HCT116 (cell line): ENCODE measurements at regions not wholly inside any gene's neighbourhood (a gene's known extent, or its start where the extent isn't known, plus 50 kb on each side); places are given as distances from the start of the nearest gene placed in this dataset.

ENCODE experiments used
- ATAC-seq: fragments of 200-7000 bp; cut with Tn5 transposase; 2 replicates; pipeline ENCODE4 v1.9.1; 2020; ENCODE audit warnings: mild to moderate bottlenecking, moderate library complexity
- BruUV-seq: library from RNA; stranded (reverse); fragments of 400-500 nt; replicated peaks from 2 replicates; lab custom pipeline; 2021; lab: Mats Ljungman, UMichigan
- CTCF ChIA-PET: fragments of 300-600 bp; sonication (Branson Sonifier 250); formaldehyde crosslinking; loops from one replicate; lab custom pipeline; 2021; ENCODE audit warnings: antibody characterized with exemption; lab: Charles Lee
- POLR2A ChIA-PET: fragments of 300-600, 350-600 bp; sonication (Branson Sonifier 250); formaldehyde crosslinking; loops from one replicate; lab custom pipeline; 2021; ENCODE audit warnings: antibody characterized with exemption; lab: Charles Lee
- RAD21 ChIA-PET, 2 experiments: fragments of 300-600 bp; sonication (Branson Sonifier 250); formaldehyde crosslinking; loops; one replicate each; lab custom pipeline; 2023; ENCODE audit warnings: low total read pairs in 2 of 2; ENCODE audit not compliant: uncharacterized antibody in 2 of 2, unreplicated experiment in 2 of 2, low non-redundant PET in 1 of 2; lab: Charles Lee
- DNase-seq: peaks from one replicate; pipeline ENCODE4 v3.0.0-alpha.2; 2010; ENCODE audit warnings: low read depth, low spot score
- H2AFZ ChIP-seq: fragments of 200-600 bp; shearing (Covaris generic), sonication (generic); 2 replicates; pipeline ENCODE4 v1.6.1; 2017; ENCODE audit warnings: low read depth, mixed run types, mixed read lengths, antibody characterized with exemption, low read length; ENCODE audit not compliant: poor library complexity, severe bottlenecking
- H3K27ac ChIP-seq: 2 replicates; pipeline ENCODE4 v1.5.1; 2012; ENCODE audit warnings: low read depth, low read length
- H3K27me3 ChIP-seq: fragments of 200-600 bp; sonication (generic); 2 replicates; pipeline ENCODE4 v1.6.1; 2016; ENCODE audit warnings: mixed run types, low read length, mixed read lengths; ENCODE audit not compliant: insufficient read depth
- H3K36me3 ChIP-seq, 2 experiments: fragments of 200-500 bp in 1 of 2; fragments of 200-600 bp in 1 of 2; sonication (Bioruptor generic) in 1 of 2; sonication (generic) in 1 of 2; 2 replicates each; pipeline versions ENCODE4 v1.5.1 to v1.6.1; 2014 to 2016; ENCODE audit warnings: low read length in 2 of 2, inconsistent platforms in 1 of 2, mixed read lengths in 1 of 2, mixed run types in 1 of 2; ENCODE audit not compliant: insufficient read depth in 2 of 2, control insufficient read depth in 1 of 2
- H3K4me1 ChIP-seq, 2 experiments: fragments of 200-600 bp in 1 of 2; sonication (generic) in 1 of 2; 2 replicates each; pipeline versions ENCODE4 v1.5.1 to v1.6.1; 2012 to 2017; ENCODE audit warnings: low read length in 2 of 2, inconsistent platforms in 1 of 2, mild to moderate bottlenecking in 1 of 2, mixed read lengths in 1 of 2, mixed run types in 1 of 2, moderate library complexity in 1 of 2; ENCODE audit not compliant: insufficient read depth in 2 of 2, control insufficient read depth in 1 of 2
- H3K4me2 ChIP-seq: fragments of 200-600 bp; sonication (generic); 2 replicates; pipeline ENCODE4 v1.6.1; 2017; ENCODE audit warnings: mixed run types, low read length, mixed read lengths
- H3K4me3 ChIP-seq, 2 experiments: fragments of 200-600 bp in 1 of 2; sonication (generic) in 1 of 2; replicated peaks in 1 of 2; 2 replicates each; pipeline ENCODE4 v1.5.1; 2011 to 2016; ENCODE audit warnings: low read length in 2 of 2, control low read depth in 1 of 2, low read depth in 1 of 2, mild to moderate bottlenecking in 1 of 2, mixed read lengths in 1 of 2, mixed run types in 1 of 2
- H3K79me2 ChIP-seq: fragments of 200-600 bp; sonication (generic); 2 replicates; pipeline ENCODE4 v1.6.1; 2017; ENCODE audit warnings: mild to moderate bottlenecking, mixed run types, low read length, moderate library complexity, mixed read lengths; ENCODE audit not compliant: insufficient read depth
- H3K9ac ChIP-seq: fragments of 200-600 bp; sonication (generic); 2 replicates; pipeline ENCODE4 v1.6.1; 2016; ENCODE audit warnings: low read length, mixed read lengths
- H3K9me2 ChIP-seq: fragments of 200-600 bp; sonication (generic), shearing (Covaris generic); 2 replicates; pipeline ENCODE4 v1.6.1; 2017; ENCODE audit warnings: mixed run types, mild to moderate bottlenecking, moderate library complexity; ENCODE audit not compliant: insufficient read depth
- H3K9me3 ChIP-seq, 2 experiments: fragments of 200-500 bp in 1 of 2; fragments of 200-600 bp in 1 of 2; sonication (Bioruptor generic) in 1 of 2; sonication (generic) in 1 of 2; 2 replicates each; pipeline ENCODE4 v1.6.1; 2014 to 2017; ENCODE audit warnings: low read length in 2 of 2, mixed read lengths in 2 of 2, inconsistent platforms in 1 of 2, low read depth in 1 of 2, mild to moderate bottlenecking in 1 of 2, mixed run types in 1 of 2, moderate library complexity in 1 of 2; ENCODE audit not compliant: control insufficient read depth in 1 of 2, insufficient read depth in 1 of 2
- H4K20me1 ChIP-seq: fragments of 200-600 bp; sonication (generic), shearing (Covaris generic); 2 replicates; pipeline ENCODE4 v1.6.1; 2017; ENCODE audit warnings: mixed run types, mild to moderate bottlenecking, moderate library complexity; ENCODE audit not compliant: insufficient read depth
- CBX3 ChIP-seq: IDR thresholded peaks from 2 replicates; pipeline ENCODE4 v1.6.1; 2012; ENCODE audit warnings: low read depth
- FOSL1 ChIP-seq: IDR thresholded peaks from 2 replicates; pipeline ENCODE4 v1.6.1; 2012; ENCODE audit warnings: low read depth
- JUND ChIP-seq: IDR thresholded peaks from 2 replicates; pipeline ENCODE4 v1.6.1; 2012
- SIN3A ChIP-seq: IDR thresholded peaks from 2 replicates; pipeline ENCODE4 v1.6.1; 2012; ENCODE audit warnings: low read depth
- SP1 ChIP-seq: IDR thresholded peaks from 2 replicates; pipeline ENCODE4 v1.6.1; 2012; ENCODE audit warnings: low read depth
- SRF ChIP-seq: IDR thresholded peaks from 2 replicates; pipeline ENCODE4 v1.6.1; 2012; ENCODE audit warnings: low read depth
- ZBTB33 ChIP-seq: IDR thresholded peaks from 2 replicates; pipeline ENCODE4 v1.6.1; 2011; ENCODE audit warnings: mild to moderate bottlenecking, low read length, moderate library complexity; ENCODE audit not compliant: insufficient replicate concordance; ENCODE audit errors: extremely low read depth
- intact Hi-C: fragments of 100-400 bp; cut with micrococcal nuclease; formaldehyde crosslinking; loops from 2 replicates; pipeline ENCODE4 v1.10.0; 2022

GRCh38 chr11:104546501-104546900 is 351.8 kb downstream of the CASP12 start:
- no peaks in the 10 kb centered on the region for H3K27me3 ChIP-seq
- no peaks in the 10 kb centered on the region for H3K9me2 ChIP-seq
- H3K4me2 ChIP-seq = no peak overlapping the region
- no TSS peak for BruUV-seq
- H3K9me3 ChIP-seq = no peaks in the 10 kb centered on the region
- no peak overlapping the region for H3K4me3 ChIP-seq
- no peaks in the 10 kb centered on the region for H3K36me3 ChIP-seq
- no peak overlapping the region for H3K9ac ChIP-seq
- ChIA-PET POLR2A (no interaction called here), RAD21 (no interaction called here), CTCF (no interaction called here)
- H3K79me2 ChIP-seq = no peaks in the 10 kb centered on the region
- H2AFZ ChIP-seq = no peak overlapping the region
- no peaks in the 10 kb centered on the region for H3K4me1 ChIP-seq
- DNase-seq (no peak), ATAC-seq (no peak)
- H4K20me1 ChIP-seq = no peaks in the 10 kb centered on the region
- intact Hi-C loops = no loop called here
- H3K27ac ChIP-seq = no peak overlapping the region
- no peak for TF ChIP-seq JUND
- no peak for TF ChIP-seq SIN3A
- no peak for TF ChIP-seq CBX3
- no peak for TF ChIP-seq SRF
- no peak for TF ChIP-seq FOSL1
- TF ChIP-seq, all 23 proteins: peak for 0

- DNase-seq (no peak), ATAC-seq (no peak)
- Histone ChIP-seq H3K27ac (no peak overlapping the region), H4K20me1 (no peaks in the 10 kb centered on the region), H3K9me3 (no peaks in the 10 kb centered on the region), H3K27me3 (no peaks in the 10 kb centered on the region), H3K9ac (no peak overlapping the region), H3K79me2 (no peaks in the 10 kb centered on the region), H3K4me2 (no peak overlapping the region), H3K36me3 (no peaks in the 10 kb centered on the region), H3K4me1 (no peaks in the 10 kb centered on the region), H2AFZ (no peak overlapping the region), H3K9me2 (no peaks in the 10 kb centered on the region), H3K4me3 (no peak overlapping the region)
- RAD21 ChIA-PET = no interaction called here
- POLR2A ChIA-PET = no interaction called here
- intact Hi-C loops = no loop called here
- TF ChIP-seq ZBTB33 (no peak), SP1 (no peak)
- BruUV-seq = no TSS peak
- CTCF ChIA-PET = no interaction called here
Observed at GRCh38 chr11:104541701-104542100, 356.6 kb downstream of the CASP12 start.
